Skeletal muscle tissue (tissue), 3 donors: ENCODE measurements at regions not wholly inside any gene's neighbourhood (a gene's known extent, or its start where the extent isn't known, plus 50 kb on each side); places are given as distances from the start of the nearest gene placed in this dataset.
"Not testable (repeated sequence)": the region's sequence is repeated elsewhere in the genome, so short reads cannot be mapped to it uniquely, and the experiment has no call there.

Experiments used
- H3K27ac ChIP-seq: one replicate; pipeline ENCODE4 v1.7.0; 2013; ENCODE audit warnings: mild to moderate bottlenecking, low read depth, low read length, inconsistent platforms
- H3K27me3 ChIP-seq, 3 donors: one replicate each; pipeline ENCODE4 v1.7.0; 2013; ENCODE audit warnings: low read length in 3 of 3; ENCODE audit not compliant: control insufficient read depth in 3 of 3, insufficient read depth in 3 of 3
- H3K36me3 ChIP-seq, 3 donors: one replicate each; pipeline ENCODE4 v1.7.0; 2013; ENCODE audit warnings: low read length in 3 of 3; ENCODE audit not compliant: control insufficient read depth in 3 of 3, insufficient read depth in 3 of 3
- H3K4me1 ChIP-seq, 3 donors: one replicate each; pipeline ENCODE4 v1.7.0; 2013; ENCODE audit warnings: low read length in 3 of 3, mild to moderate bottlenecking in 3 of 3; ENCODE audit not compliant: control insufficient read depth in 3 of 3, insufficient read depth in 3 of 3
- H3K4me3 ChIP-seq, 3 donors: one replicate each; pipeline ENCODE4 v1.7.0; 2013; ENCODE audit warnings: low read length in 3 of 3
- H3K9ac ChIP-seq, 3 donors: one replicate each; pipeline ENCODE4 v1.7.0; 2013; ENCODE audit warnings: low read length in 3 of 3, mild to moderate bottlenecking in 3 of 3, moderate library complexity in 2 of 3, low read depth in 1 of 3
- H3K9me3 ChIP-seq, 3 donors: one replicate each; pipeline ENCODE4 v1.7.0; 2013; ENCODE audit warnings: low read length in 3 of 3; ENCODE audit not compliant: control insufficient read depth in 3 of 3
- donor health status: Osteomylitis.

GRCh38 chr6:130494729-130495128, 128.9 kb downstream of the TMEM200A start:
- Histone ChIP-seq H3K9ac (no peak overlapping the region), H3K4me1 (no peaks in the 10 kb centered on the region), H3K9me3 (no peaks in the 10 kb centered on the region), H3K4me3 (no peak overlapping the region), H3K27ac (no peak overlapping the region), H3K36me3 (no peaks in the 10 kb centered on the region), H3K27me3 (no peaks in the 10 kb centered on the region)

DNA sequence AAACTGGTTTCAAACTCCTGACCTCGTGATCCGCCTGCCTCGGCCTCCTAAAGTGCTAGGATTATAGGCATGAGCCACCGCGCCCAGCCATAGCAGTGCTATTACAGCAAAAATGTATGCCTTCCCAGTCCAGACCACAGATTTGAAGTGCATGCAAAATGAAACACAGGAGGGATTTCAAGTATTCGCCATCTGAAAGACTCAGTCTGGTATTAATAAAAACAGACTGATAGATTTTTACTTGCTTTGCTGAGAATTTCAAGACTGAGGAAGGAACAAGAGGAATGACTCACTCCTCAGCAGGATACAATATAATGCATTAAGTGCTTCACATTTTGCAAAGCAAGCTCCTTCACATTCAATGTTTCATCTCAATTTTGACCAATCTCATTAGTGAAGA, 134.9 kb downstream of the TMEM200A start:
- Histone ChIP-seq H3K27me3 (no peaks in the 10 kb centered on the region), H3K9ac (no peak overlapping the region), H3K4me3 (no peak overlapping the region), H3K36me3 (no peaks in the 10 kb centered on the region), H3K27ac (no peak overlapping the region), H3K4me1 (no peaks in the 10 kb centered on the region), H3K9me3 (no peaks in the 10 kb centered on the region)

DNA sequence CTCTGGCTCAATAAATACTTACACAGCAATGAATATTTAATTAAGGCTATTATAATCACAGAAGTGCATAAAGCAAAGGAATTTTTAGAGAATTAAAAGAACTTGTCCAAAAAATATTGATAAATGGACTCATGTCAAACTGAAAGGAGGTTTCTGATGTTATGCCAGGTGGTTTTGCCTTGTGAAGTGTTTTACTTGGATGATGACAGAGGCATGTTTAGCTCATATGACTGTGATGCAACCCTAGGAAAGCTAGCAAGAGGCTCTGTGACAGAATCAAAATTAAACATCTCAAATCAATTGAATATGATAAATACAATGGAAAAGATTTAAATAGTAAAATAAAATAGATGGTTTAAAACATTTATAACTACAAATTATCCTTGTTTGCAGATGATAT, 137.3 kb downstream of the TMEM200A start:
- H3K4me3 ChIP-seq: no peak overlapping the region
- no peak overlapping the region for H3K27ac ChIP-seq
- H3K4me1 ChIP-seq: no peaks in the 10 kb centered on the region
- no peaks in the 10 kb centered on the region for H3K27me3 ChIP-seq
- H3K9me3 ChIP-seq: no peaks in the 10 kb centered on the region
- no peaks in the 10 kb centered on the region for H3K36me3 ChIP-seq
- no peak overlapping the region for H3K9ac ChIP-seq

- H3K9me3 ChIP-seq: no peaks in the 10 kb centered on the region
- H3K4me3 ChIP-seq: no peak overlapping the region
- H3K36me3 ChIP-seq: no peaks in the 10 kb centered on the region
- H3K27ac ChIP-seq: no peak overlapping the region
- H3K9ac ChIP-seq: no peak overlapping the region
- no peaks in the 10 kb centered on the region for H3K4me1 ChIP-seq
- H3K27me3 ChIP-seq: no peaks in the 10 kb centered on the region
Observed at GRCh38 chr6:130505808-130506598, 140.2 kb downstream of the TMEM200A start.

GRCh38 chr6:130507005-130507665, 141.3 kb downstream of the TMEM200A start:
- H3K27ac ChIP-seq, H3K9ac ChIP-seq, H3K4me3 ChIP-seq: not testable (repeated sequence)

GRCh38 chr6:130507666-130508028, 141.8 kb downstream of the TMEM200A start:
- Histone ChIP-seq H3K27me3 (no peaks in the 10 kb centered on the region), H3K9ac (no peak overlapping the region), H3K4me1 (no peaks in the 10 kb centered on the region), H3K9me3 (no peaks in the 10 kb centered on the region), H3K36me3 (no peaks in the 10 kb centered on the region), H3K27ac (no peak overlapping the region), H3K4me3 (no peak overlapping the region)

More at GRCh38 chr6:130507005-130507665, 141.3 kb downstream of the TMEM200A start:
- H3K4me1 ChIP-seq, H3K36me3 ChIP-seq, H3K9me3 ChIP-seq, H3K27me3 ChIP-seq: not testable (repeated sequence)

- no peaks in the 10 kb centered on the region for H3K9me3 ChIP-seq
- no peak overlapping the region for H3K27ac ChIP-seq
- H3K27me3 ChIP-seq: no peaks in the 10 kb centered on the region
- no peak overlapping the region for H3K4me3 ChIP-seq
- no peaks in the 10 kb centered on the region for H3K36me3 ChIP-seq
- H3K9ac ChIP-seq: no peak overlapping the region
- peaks cover 0 to 4% (median 3%) of the 10 kb centered on the region in 3 donors for H3K4me1 ChIP-seq
Observed at GRCh38 chr6:130513770-130514169, 148.0 kb downstream of the TMEM200A start.

DNA sequence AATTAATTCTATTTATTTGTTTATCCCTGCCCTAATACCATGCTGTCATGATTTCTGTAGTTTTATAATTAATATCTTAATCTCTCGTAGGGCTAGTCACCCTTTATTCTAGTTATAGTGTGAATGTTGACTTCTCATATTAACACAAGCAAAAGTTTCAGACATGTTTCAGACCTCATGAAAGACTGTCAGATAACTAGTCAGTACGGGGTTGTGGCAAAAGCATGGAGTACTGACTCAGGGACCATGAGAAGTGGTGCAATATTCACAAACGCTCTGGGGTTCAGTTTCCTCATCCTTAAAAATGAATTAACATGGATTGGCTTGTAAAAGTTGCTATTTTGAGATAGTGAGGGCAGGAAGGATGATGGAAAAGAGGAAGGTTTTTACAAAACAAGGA, 148.9 kb downstream of the TMEM200A start:
- H3K27me3 ChIP-seq: no peaks in the 10 kb centered on the region
- no peak overlapping the region for H3K27ac ChIP-seq
- no peak overlapping the region for H3K4me3 ChIP-seq
- H3K9ac ChIP-seq: no peak overlapping the region
- no peaks in the 10 kb centered on the region for H3K9me3 ChIP-seq
- no peaks in the 10 kb centered on the region for H3K36me3 ChIP-seq
- peaks cover 0 to 4% (median 3%) of the 10 kb centered on the region in 3 donors for H3K4me1 ChIP-seq

DNA sequence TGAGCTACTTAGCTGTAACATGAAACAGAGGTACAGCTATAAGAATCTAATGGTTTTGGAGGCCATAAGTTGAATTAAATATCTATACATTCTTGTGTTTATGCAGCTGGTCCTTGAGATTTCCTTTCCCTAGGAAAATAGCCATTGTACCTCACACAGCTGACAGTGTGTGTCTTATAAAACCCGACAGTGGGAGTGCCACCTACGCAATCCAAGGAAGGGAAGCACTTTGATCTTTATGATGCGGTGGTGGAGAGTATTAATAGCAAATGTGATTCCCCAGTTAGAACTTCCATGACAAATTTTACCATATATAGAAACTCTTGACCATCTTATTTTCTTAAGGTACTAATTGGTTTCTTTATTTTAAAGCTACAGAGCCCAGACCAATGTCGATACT, 149.5 kb downstream of the TMEM200A start:
- no peak overlapping the region for H3K9ac ChIP-seq
- H3K4me1 ChIP-seq: peaks cover 0 to 4% (median 3%) of the 10 kb centered on the region in 3 donors
- no peaks in the 10 kb centered on the region for H3K9me3 ChIP-seq
- H3K27me3 ChIP-seq: no peaks in the 10 kb centered on the region
- H3K27ac ChIP-seq: no peak overlapping the region
- H3K36me3 ChIP-seq: no peaks in the 10 kb centered on the region
- no peak overlapping the region for H3K4me3 ChIP-seq

DNA sequence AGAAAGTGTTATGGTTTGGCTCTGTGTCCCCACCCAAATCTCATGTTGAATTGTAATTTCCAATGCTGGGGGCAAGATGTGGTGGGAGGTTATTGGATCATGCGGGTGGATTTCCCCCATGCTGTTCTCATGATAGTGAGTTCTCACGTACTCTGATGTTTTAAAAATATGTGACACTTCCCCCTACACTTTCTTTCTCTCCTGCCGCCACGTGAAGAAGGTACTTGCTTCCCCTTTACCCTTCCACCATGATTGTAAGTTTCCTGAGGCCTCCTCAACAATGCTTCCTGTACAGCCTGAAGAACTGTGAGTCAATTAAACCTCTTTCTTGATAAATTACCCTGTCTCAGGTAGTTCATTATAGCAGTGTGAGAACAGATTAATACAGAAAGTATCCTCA, 150.8 kb downstream of the TMEM200A start:
- H3K36me3 ChIP-seq: no peaks in the 10 kb centered on the region

More for the DNA sequence above, 150.8 kb downstream of the TMEM200A start:
- Histone ChIP-seq H3K27ac (no peak overlapping the region), H3K4me3 (no peak overlapping the region), H3K9ac (no peak overlapping the region), H3K9me3 (no peaks in the 10 kb centered on the region), H3K4me1 (peaks cover 0 to 4% (median 3%) of the 10 kb centered on the region in 3 donors), H3K27me3 (no peaks in the 10 kb centered on the region)
